ENCODE measurements at regions not wholly inside any gene's neighbourhood (a gene's known extent, or its start where the extent isn't known, plus 50 kb on each side); places are given as distances from the start of the nearest gene placed in this dataset.

- ChIA-PET POLR2A (interaction anchor here (0.6 kb wide), 1 partner anchor 34 kb away, joined by 4 read pairs; no protein-coding TSS in a partner anchor), SMC1A (ENCODE audit: uncharacterized antibody, unreplicated experiment) (interaction anchor here (0.9 kb wide), 1 partner anchor 170 kb away, joined by 3 read pairs; no protein-coding TSS in a partner anchor), RAD21 (ENCODE audit: unreplicated experiment) (no interaction called here), CTCF (interaction anchor here (0.8 to 1.0 kb wide), 3 partner anchors 12 to 1640 kb away, joined by 3 read pairs; no protein-coding TSS in a partner anchor)
- Histone ChIP-seq H3K9me3 (replicated peaks; ENCODE audit: control insufficient read depth, insufficient read depth, low read length) (no peaks in the 10 kb centered on the region), H3K4me1 (ENCODE audit: control insufficient read depth, insufficient read depth, low read length) (no peaks in the 10 kb centered on the region), H3K4me3 (no peak overlapping the region), H3K27ac (ENCODE audit: control insufficient read depth, insufficient read depth) (no peak overlapping the region), H4K20me1 (ENCODE audit: control insufficient read depth, insufficient read depth) (no peaks in the 10 kb centered on the region), H3K4me2 (ENCODE audit: control insufficient read depth, insufficient read depth) (no peak overlapping the region), H3K36me3 (ENCODE audit: control insufficient read depth in 2 of 2, insufficient read depth in 2 of 2, low read length in 1 of 2) (no peaks in the 10 kb centered on the region), H3K27me3 (replicated peaks in 1 of 2; ENCODE audit: control insufficient read depth in 2 of 2, insufficient read depth in 2 of 2, low read length in 1 of 2) (no peaks in the 10 kb centered on the region), H2AFZ (ENCODE audit: control insufficient read depth, low read depth, low read length) (no peak overlapping the region), H3K9ac (ENCODE audit: control insufficient read depth, insufficient read depth, low read length) (no peak overlapping the region), H3K79me2 (ENCODE audit: control insufficient read depth, insufficient read depth, low read length) (no peaks in the 10 kb centered on the region)
- TF ChIP-seq CBX3 (IDR thresholded peaks at IDR 0.05; ENCODE audit: borderline replicate concordance, low read depth) (no peak), WRNIP1 (IDR thresholded peaks at IDR 0.05; ENCODE audit: borderline replicate concordance, low read depth, low read length) (no peak), SMC3 (IDR thresholded peaks at IDR 0.05; ENCODE audit: borderline replicate concordance, low read length) (no peak), ZNF687 (IDR thresholded peaks at IDR 0.05) (no peak), BCL11A (IDR thresholded peaks at IDR 0.05; ENCODE audit: low read depth, low read length) (no peak), CTCF (IDR thresholded peaks at IDR 0.05 in 2 of 3, conservative IDR thresholded peaks at IDR 0.05 in 1 of 3; ENCODE audit: control insufficient read depth in 2 of 3, extremely low read depth in 1 of 3, insufficient read depth in 1 of 3, low read depth in 3 of 3, low read length in 3 of 3) (no peak), SIX5 (IDR thresholded peaks at IDR 0.05; ENCODE audit: low read depth, low read length, severe bottlenecking) (no peak), ASH2L (IDR thresholded peaks at IDR 0.05; ENCODE audit: borderline replicate concordance, low read depth) (no peak), EGR1 (IDR thresholded peaks at IDR 0.05; ENCODE audit: borderline replicate concordance in 1 of 2, low read depth in 2 of 2, low read length in 2 of 2) (no peak), TBL1XR1 (IDR thresholded peaks at IDR 0.05; ENCODE audit: low read depth, low read length) (no peak), RUNX3 (IDR thresholded peaks at IDR 0.05; ENCODE audit: low read length) (no peak), SIN3A (IDR thresholded peaks at IDR 0.05; ENCODE audit: low read depth, low read length) (no peak), TCF7 (IDR thresholded peaks at IDR 0.05; ENCODE audit: borderline replicate concordance) (no peak), MEF2A (IDR thresholded peaks at IDR 0.05; ENCODE audit: insufficient read depth, low read depth, low read length) (no peak), ATF3 (IDR thresholded peaks at IDR 0.05; ENCODE audit: borderline replicate concordance, extremely low read depth, low read depth, low read length) (no peak), IKZF2 (IDR thresholded peaks at IDR 0.05) (no peak), RAD21 (IDR thresholded peaks at IDR 0.05; ENCODE audit: insufficient read depth, low read depth, low read length) (no peak)
- in situ Hi-C loops (cut with MboI) (no loop called here), intact Hi-C loops (cut with micrococcal nuclease; ENCODE audit: unreplicated experiment) (no loop called here)
- BruUV-seq (replicated peaks) = no TSS peak
- FAIRE-seq (no peak), DNase-seq (ENCODE audit: low read depth, low spot score) (no peak), ATAC-seq (no peak)
Measured at GRCh38 chr5:167639766-167640165, 651.7 kb upstream of the WWC1 start.

All from GM12878 (cell line).